ENCODE measurements at regions not wholly inside any gene's neighbourhood (a gene's known extent, or its start where the extent isn't known, plus 50 kb on each side); places are given as distances from the start of the nearest gene placed in this dataset.

DNA sequence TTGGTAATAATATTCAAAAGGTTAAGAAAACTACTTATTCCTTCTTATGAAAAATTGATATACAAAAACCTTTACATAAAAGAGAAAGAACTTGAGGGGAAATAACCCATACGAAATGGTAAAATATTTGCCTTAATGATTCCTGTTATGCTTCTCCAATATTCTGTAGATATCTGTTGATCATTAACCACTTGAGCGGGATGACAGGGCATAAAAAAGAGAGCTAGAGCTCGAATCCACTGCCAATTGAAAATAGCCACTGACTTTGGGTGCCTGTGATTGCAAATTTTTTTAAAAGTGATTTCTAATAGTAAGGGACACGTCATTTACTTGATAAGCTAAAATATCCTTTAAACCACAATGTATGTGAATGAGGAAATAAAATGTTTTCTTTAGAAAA, 188.1 kb downstream of the MOXD1 start:
- TF ChIP-seq CTCF (IDR thresholded peaks at IDR 0.05) (no peak), POLR2A (IDR thresholded peaks at IDR 0.05) (no peak), EP300 (IDR thresholded peaks at IDR 0.05) (no peak)
